Lower leg skin (tissue), 3 donors: ENCODE measurements at regions not wholly inside any gene's neighbourhood (a gene's known extent, or its start where the extent isn't known, plus 50 kb on each side); places are given as distances from the start of the nearest gene placed in this dataset.

Source experiments
- POLR2A ChIP-seq, 2 donors: fragments of 450-650 bp; IDR thresholded peaks; one replicate each; pipeline ENCODE4 v1.6.1; 2016 to 2017; ENCODE audit warnings: antibody characterized with exemption in 2 of 2, mild to moderate bottlenecking in 1 of 2, moderate library complexity in 1 of 2
- TF ChIP-seq, protein P1 (sequence below), 3 donors: fragments of 450-650 bp; IDR thresholded peaks; one replicate each; pipeline ENCODE4 v1.5.1; 2016; ENCODE audit warnings: antibody characterized with exemption in 3 of 3, mild to moderate bottlenecking in 3 of 3, moderate library complexity in 2 of 3

DNA sequence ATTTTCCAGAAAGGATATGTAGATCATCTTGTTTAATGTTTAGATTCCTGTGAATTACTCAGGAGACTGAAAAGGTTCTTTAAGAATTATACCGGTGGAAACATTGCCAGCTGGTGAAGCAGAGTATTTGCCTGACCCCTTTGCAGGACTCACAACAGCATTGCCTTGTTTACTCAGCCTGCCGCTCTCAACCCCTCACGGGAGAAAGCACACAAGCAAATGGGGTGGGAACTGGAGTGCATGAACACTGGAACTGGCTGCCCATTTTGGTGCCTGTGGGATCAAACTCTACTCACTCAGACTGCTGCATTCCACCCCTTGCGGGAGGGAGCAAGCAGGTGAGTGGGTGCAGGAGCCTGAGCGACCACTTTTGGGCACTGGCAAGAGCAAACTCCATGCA is 804.7 kb upstream of the SLITRK1 start:
- TF ChIP-seq, protein P1, sequence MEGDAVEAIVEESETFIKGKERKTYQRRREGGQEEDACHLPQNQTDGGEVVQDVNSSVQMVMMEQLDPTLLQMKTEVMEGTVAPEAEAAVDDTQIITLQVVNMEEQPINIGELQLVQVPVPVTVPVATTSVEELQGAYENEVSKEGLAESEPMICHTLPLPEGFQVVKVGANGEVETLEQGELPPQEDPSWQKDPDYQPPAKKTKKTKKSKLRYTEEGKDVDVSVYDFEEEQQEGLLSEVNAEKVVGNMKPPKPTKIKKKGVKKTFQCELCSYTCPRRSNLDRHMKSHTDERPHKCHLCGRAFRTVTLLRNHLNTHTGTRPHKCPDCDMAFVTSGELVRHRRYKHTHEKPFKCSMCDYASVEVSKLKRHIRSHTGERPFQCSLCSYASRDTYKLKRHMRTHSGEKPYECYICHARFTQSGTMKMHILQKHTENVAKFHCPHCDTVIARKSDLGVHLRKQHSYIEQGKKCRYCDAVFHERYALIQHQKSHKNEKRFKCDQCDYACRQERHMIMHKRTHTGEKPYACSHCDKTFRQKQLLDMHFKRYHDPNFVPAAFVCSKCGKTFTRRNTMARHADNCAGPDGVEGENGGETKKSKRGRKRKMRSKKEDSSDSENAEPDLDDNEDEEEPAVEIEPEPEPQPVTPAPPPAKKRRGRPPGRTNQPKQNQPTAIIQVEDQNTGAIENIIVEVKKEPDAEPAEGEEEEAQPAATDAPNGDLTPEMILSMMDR (IDR thresholded peaks at IDR 0.05) = no peak
- TF ChIP-seq POLR2A (IDR thresholded peaks at IDR 0.05) = no peak
